HCT116 (cell line): ENCODE measurements at regions not wholly inside any gene's neighbourhood (a gene's known extent, or its start where the extent isn't known, plus 50 kb on each side); places are given as distances from the start of the nearest gene placed in this dataset.

Source experiments
- ATAC-seq: fragments of 200-7000 bp; cut with Tn5 transposase; 2 replicates; pipeline ENCODE4 v1.9.1; 2020; ENCODE audit warnings: mild to moderate bottlenecking, moderate library complexity
- BruUV-seq: library from RNA; stranded (reverse); fragments of 400-500 nt; replicated peaks from 2 replicates; lab custom pipeline; 2021; lab: Mats Ljungman, UMichigan
- CTCF ChIA-PET: fragments of 300-600 bp; sonication (Branson Sonifier 250); formaldehyde crosslinking; loops from one replicate; lab custom pipeline; 2021; ENCODE audit warnings: antibody characterized with exemption; lab: Charles Lee
- POLR2A ChIA-PET: fragments of 300-600, 350-600 bp; sonication (Branson Sonifier 250); formaldehyde crosslinking; loops from one replicate; lab custom pipeline; 2021; ENCODE audit warnings: antibody characterized with exemption; lab: Charles Lee
- RAD21 ChIA-PET, 2 experiments: fragments of 300-600 bp; sonication (Branson Sonifier 250); formaldehyde crosslinking; loops; one replicate each; lab custom pipeline; 2023; ENCODE audit warnings: low total read pairs in 2 of 2; ENCODE audit not compliant: uncharacterized antibody in 2 of 2, unreplicated experiment in 2 of 2, low non-redundant PET in 1 of 2; lab: Charles Lee
- DNase-seq: peaks from one replicate; pipeline ENCODE4 v3.0.0-alpha.2; 2010; ENCODE audit warnings: low read depth, low spot score
- H2AFZ ChIP-seq: fragments of 200-600 bp; shearing (Covaris generic), sonication (generic); 2 replicates; pipeline ENCODE4 v1.6.1; 2017; ENCODE audit warnings: low read depth, mixed run types, mixed read lengths, antibody characterized with exemption, low read length; ENCODE audit not compliant: poor library complexity, severe bottlenecking
- H3K27ac ChIP-seq: 2 replicates; pipeline ENCODE4 v1.5.1; 2012; ENCODE audit warnings: low read depth, low read length
- H3K27me3 ChIP-seq: fragments of 200-600 bp; sonication (generic); 2 replicates; pipeline ENCODE4 v1.6.1; 2016; ENCODE audit warnings: mixed run types, low read length, mixed read lengths; ENCODE audit not compliant: insufficient read depth
- H3K36me3 ChIP-seq, 2 experiments: fragments of 200-500 bp in 1 of 2; fragments of 200-600 bp in 1 of 2; sonication (Bioruptor generic) in 1 of 2; sonication (generic) in 1 of 2; 2 replicates each; pipeline versions ENCODE4 v1.5.1 to v1.6.1; 2014 to 2016; ENCODE audit warnings: low read length in 2 of 2, inconsistent platforms in 1 of 2, mixed read lengths in 1 of 2, mixed run types in 1 of 2; ENCODE audit not compliant: insufficient read depth in 2 of 2, control insufficient read depth in 1 of 2
- H3K4me1 ChIP-seq, 2 experiments: fragments of 200-600 bp in 1 of 2; sonication (generic) in 1 of 2; 2 replicates each; pipeline versions ENCODE4 v1.5.1 to v1.6.1; 2012 to 2017; ENCODE audit warnings: low read length in 2 of 2, inconsistent platforms in 1 of 2, mild to moderate bottlenecking in 1 of 2, mixed read lengths in 1 of 2, mixed run types in 1 of 2, moderate library complexity in 1 of 2; ENCODE audit not compliant: insufficient read depth in 2 of 2, control insufficient read depth in 1 of 2
- H3K4me2 ChIP-seq: fragments of 200-600 bp; sonication (generic); 2 replicates; pipeline ENCODE4 v1.6.1; 2017; ENCODE audit warnings: mixed run types, low read length, mixed read lengths
- H3K4me3 ChIP-seq, 2 experiments: fragments of 200-600 bp in 1 of 2; sonication (generic) in 1 of 2; replicated peaks in 1 of 2; 2 replicates each; pipeline ENCODE4 v1.5.1; 2011 to 2016; ENCODE audit warnings: low read length in 2 of 2, control low read depth in 1 of 2, low read depth in 1 of 2, mild to moderate bottlenecking in 1 of 2, mixed read lengths in 1 of 2, mixed run types in 1 of 2
- H3K79me2 ChIP-seq: fragments of 200-600 bp; sonication (generic); 2 replicates; pipeline ENCODE4 v1.6.1; 2017; ENCODE audit warnings: mild to moderate bottlenecking, mixed run types, low read length, moderate library complexity, mixed read lengths; ENCODE audit not compliant: insufficient read depth
- H3K9ac ChIP-seq: fragments of 200-600 bp; sonication (generic); 2 replicates; pipeline ENCODE4 v1.6.1; 2016; ENCODE audit warnings: low read length, mixed read lengths
- H3K9me2 ChIP-seq: fragments of 200-600 bp; sonication (generic), shearing (Covaris generic); 2 replicates; pipeline ENCODE4 v1.6.1; 2017; ENCODE audit warnings: mixed run types, mild to moderate bottlenecking, moderate library complexity; ENCODE audit not compliant: insufficient read depth
- H3K9me3 ChIP-seq, 2 experiments: fragments of 200-500 bp in 1 of 2; fragments of 200-600 bp in 1 of 2; sonication (Bioruptor generic) in 1 of 2; sonication (generic) in 1 of 2; 2 replicates each; pipeline ENCODE4 v1.6.1; 2014 to 2017; ENCODE audit warnings: low read length in 2 of 2, mixed read lengths in 2 of 2, inconsistent platforms in 1 of 2, low read depth in 1 of 2, mild to moderate bottlenecking in 1 of 2, mixed run types in 1 of 2, moderate library complexity in 1 of 2; ENCODE audit not compliant: control insufficient read depth in 1 of 2, insufficient read depth in 1 of 2
- H4K20me1 ChIP-seq: fragments of 200-600 bp; sonication (generic), shearing (Covaris generic); 2 replicates; pipeline ENCODE4 v1.6.1; 2017; ENCODE audit warnings: mixed run types, mild to moderate bottlenecking, moderate library complexity; ENCODE audit not compliant: insufficient read depth
- CBX3 ChIP-seq: IDR thresholded peaks from 2 replicates; pipeline ENCODE4 v1.6.1; 2012; ENCODE audit warnings: low read depth
- CEBPB ChIP-seq: IDR thresholded peaks from 2 replicates; pipeline ENCODE4 v1.6.1; 2012; ENCODE audit warnings: low read depth
- ELF1 ChIP-seq: IDR thresholded peaks from 2 replicates; pipeline ENCODE4 v1.6.1; 2012; ENCODE audit warnings: low read depth, borderline replicate concordance
- EZH2 ChIP-seq: fragments of 200-600 bp; sonication (generic); IDR thresholded peaks from 2 replicates; pipeline ENCODE4 v1.6.1; 2017; ENCODE audit warnings: antibody characterized with exemption, mixed run types
- FOSL1 ChIP-seq: IDR thresholded peaks from 2 replicates; pipeline ENCODE4 v1.6.1; 2012; ENCODE audit warnings: low read depth
- JUND ChIP-seq: IDR thresholded peaks from 2 replicates; pipeline ENCODE4 v1.6.1; 2012
- MAX ChIP-seq: IDR thresholded peaks from 2 replicates; pipeline ENCODE4 v1.6.1; 2012
- POLR2A ChIP-seq: IDR thresholded peaks from 2 replicates; pipeline ENCODE4 v1.7.0; 2011; ENCODE audit warnings: borderline replicate concordance; ENCODE audit not compliant: insufficient read depth, insufficient read length; ENCODE audit errors: extremely low read depth
- POLR2AphosphoS5 ChIP-seq: IDR thresholded peaks from 2 replicates; pipeline ENCODE4 v1.6.1; 2011; ENCODE audit warnings: mild to moderate bottlenecking, low read depth, low read length, moderate library complexity
- RAD21 ChIP-seq: IDR thresholded peaks from 2 replicates; pipeline ENCODE4 v1.6.1; 2012; ENCODE audit warnings: low read depth, mild to moderate bottlenecking
- REST ChIP-seq: IDR thresholded peaks from 2 replicates; pipeline ENCODE4 v1.6.1; 2012; ENCODE audit warnings: low read depth
- SIN3A ChIP-seq: IDR thresholded peaks from 2 replicates; pipeline ENCODE4 v1.6.1; 2012; ENCODE audit warnings: low read depth
- TCF7L2 ChIP-seq: IDR thresholded peaks from 2 replicates; pipeline ENCODE4 v1.7.0; 2011; ENCODE audit warnings: borderline replicate concordance, inconsistent platforms; ENCODE audit not compliant: insufficient read depth, insufficient read length; ENCODE audit errors: extremely low read depth
- ZBTB33 ChIP-seq: IDR thresholded peaks from 2 replicates; pipeline ENCODE4 v1.6.1; 2011; ENCODE audit warnings: mild to moderate bottlenecking, low read length, moderate library complexity; ENCODE audit not compliant: insufficient replicate concordance; ENCODE audit errors: extremely low read depth
- ZFX ChIP-seq: fragments of 450-650 bp; IDR thresholded peaks from 2 replicates; pipeline ENCODE4 v1.6.1; 2017
- ZNF274 ChIP-seq: fragments of 200-500 bp; sonication (Bioruptor generic); IDR thresholded peaks from 2 replicates; pipeline ENCODE4 v1.6.1; 2014; ENCODE audit warnings: mild to moderate bottlenecking, low read depth, low read length, inconsistent platforms
- intact Hi-C: fragments of 100-400 bp; cut with micrococcal nuclease; formaldehyde crosslinking; loops from 2 replicates; pipeline ENCODE4 v1.10.0; 2022

- ChIA-PET POLR2A (no interaction called here), CTCF (no interaction called here), RAD21 (no interaction called here)
- BruUV-seq, result no TSS peak
- no peaks in the 10 kb centered on the region for H3K9me2 ChIP-seq
- DNase-seq, result no peak
- no peak for TF ChIP-seq RAD21
- no peak for TF ChIP-seq REST
- no peak for TF ChIP-seq EZH2
- no peak for TF ChIP-seq ZFX
- no peak for TF ChIP-seq CEBPB
- TF ChIP-seq FOSL1, result no peak
- TF ChIP-seq CBX3, result no peak
- no peak for TF ChIP-seq POLR2A
- no peak for TF ChIP-seq SIN3A
- TF ChIP-seq TCF7L2, result no peak
- TF ChIP-seq ELF1, result no peak
- TF ChIP-seq MAX, result no peak
- TF ChIP-seq JUND, result no peak
- TF ChIP-seq ZBTB33, result no peak
- no peak for TF ChIP-seq POLR2AphosphoS5
- TF ChIP-seq ZNF274, result no peak
- intact Hi-C loops, result no loop called here
- H3K36me3 ChIP-seq, result no peaks in the 10 kb centered on the region
- H3K9me3 ChIP-seq, result no peaks in the 10 kb centered on the region
- no peaks in the 10 kb centered on the region for H4K20me1 ChIP-seq
- no peaks in the 10 kb centered on the region for H3K79me2 ChIP-seq
- H2AFZ ChIP-seq, result no peak overlapping the region
- no peak overlapping the region for H3K9ac ChIP-seq
- no peak for ATAC-seq
- no peak overlapping the region for H3K4me3 ChIP-seq
- no peak overlapping the region for H3K27ac ChIP-seq
- H3K4me2 ChIP-seq, result no peak overlapping the region
- no peaks in the 10 kb centered on the region for H3K4me1 ChIP-seq
- H3K27me3 ChIP-seq, result no peaks in the 10 kb centered on the region
These were observed 222.9 kb upstream of the PWP1 start for GRCh38 chr12:107462428-107463332.
